WERI-Rb-1 (cell line): ENCODE measurements at regions not wholly inside any gene's neighbourhood (a gene's known extent, or its start where the extent isn't known, plus 50 kb on each side); places are given as distances from the start of the nearest gene placed in this dataset.

Experiments used
- DNase-seq: peaks from one replicate; pipeline ENCODE4 v3.0.0-alpha.2; 2020
- H3K27ac ChIP-seq: fragments of 250-450 bp; sonication (Bioruptor Pico); 2 replicates; pipeline ENCODE4 v1.5.1; 2020; ENCODE audit warnings: mild to moderate bottlenecking, moderate library complexity
- H3K27me3 ChIP-seq: fragments of 250-450 bp; sonication (Bioruptor Pico); 2 replicates; pipeline ENCODE4 v1.5.1; 2021; ENCODE audit warnings: mild to moderate bottlenecking, low read depth, moderate library complexity; ENCODE audit not compliant: insufficient read depth, severe bottlenecking
- H3K36me3 ChIP-seq: fragments of 250-450 bp; sonication (Bioruptor Pico); 2 replicates; pipeline ENCODE4 v1.5.1; 2020; ENCODE audit warnings: mild to moderate bottlenecking, moderate library complexity
- H3K4me3 ChIP-seq: 2 replicates; pipeline ENCODE4 v1.5.1; 2011; ENCODE audit warnings: low read depth, mild to moderate bottlenecking, control low read depth, low read length
- H3K9me3 ChIP-seq: fragments of 250-450 bp; sonication (Bioruptor Pico); 2 replicates; pipeline ENCODE4 v1.5.1; 2021; ENCODE audit warnings: mild to moderate bottlenecking, moderate library complexity; ENCODE audit not compliant: severe bottlenecking
- CTCF ChIP-seq: IDR thresholded peaks from 2 replicates; pipeline ENCODE4 v1.5.1; 2011; ENCODE audit warnings: low read depth, mild to moderate bottlenecking, control low read depth, inconsistent platforms, low read length

GRCh38 chrX:149221230-149221629 lies 283.9 kb downstream of the IDS start:
- no peak for TF ChIP-seq CTCF
- H3K4me3 ChIP-seq, result no peak overlapping the region
- H3K9me3 ChIP-seq, result peaks cover 3% of the 10 kb centered on the region
- H3K36me3 ChIP-seq, result no peaks in the 10 kb centered on the region
- H3K27me3 ChIP-seq, result no peaks in the 10 kb centered on the region
- no peak overlapping the region for H3K27ac ChIP-seq
- peak; percentile 37 for DNase-seq

GRCh38 chrX:149213264-149213663 lies 291.8 kb downstream of the IDS start:
- H3K9me3 ChIP-seq, result peaks cover 3% of the 10 kb centered on the region
- TF ChIP-seq CTCF, result no peak
- H3K4me3 ChIP-seq, result no peak overlapping the region
- no peak for DNase-seq
- H3K27ac ChIP-seq, result no peak overlapping the region
- no peaks in the 10 kb centered on the region for H3K36me3 ChIP-seq
- no peaks in the 10 kb centered on the region for H3K27me3 ChIP-seq

- Histone ChIP-seq H3K27me3 (no peaks in the 10 kb centered on the region), H3K36me3 (no peaks in the 10 kb centered on the region), H3K27ac (no peak overlapping the region), H3K4me3 (no peak overlapping the region), H3K9me3 (no peaks in the 10 kb centered on the region)
- no peak for TF ChIP-seq CTCF
- DNase-seq, result no peak
These were observed 296.8 kb downstream of the IDS start for GRCh38 chrX:149208307-149208706.

- DNase-seq, result no peak
- H3K4me3 ChIP-seq, result no peak overlapping the region
- no peak overlapping the region for H3K27ac ChIP-seq
- TF ChIP-seq CTCF, result no peak
- H3K27me3 ChIP-seq, result no peaks in the 10 kb centered on the region
- no peaks in the 10 kb centered on the region for H3K9me3 ChIP-seq
- H3K36me3 ChIP-seq, result no peaks in the 10 kb centered on the region
These were observed 297.6 kb downstream of the IDS start for GRCh38 chrX:149207518-149207917.

GRCh38 chrX:149205937-149206336 lies 299.2 kb downstream of the IDS start:
- TF ChIP-seq CTCF, result no peak
- no peak overlapping the region for H3K27ac ChIP-seq
- no peaks in the 10 kb centered on the region for H3K9me3 ChIP-seq
- DNase-seq, result no peak
- no peak overlapping the region for H3K4me3 ChIP-seq
- H3K36me3 ChIP-seq, result no peaks in the 10 kb centered on the region
- no peaks in the 10 kb centered on the region for H3K27me3 ChIP-seq

GRCh38 chrX:149205081-149205480 lies 300.0 kb downstream of the IDS start:
- no peaks in the 10 kb centered on the region for H3K36me3 ChIP-seq
- TF ChIP-seq CTCF, result no peak
- no peak overlapping the region for H3K27ac ChIP-seq
- no peaks in the 10 kb centered on the region for H3K9me3 ChIP-seq
- H3K27me3 ChIP-seq, result no peaks in the 10 kb centered on the region
- no peak overlapping the region for H3K4me3 ChIP-seq
- no peak for DNase-seq
